HG03354 (cell line): ENCODE measurements at regions not wholly inside any gene's neighbourhood (a gene's known extent, or its start where the extent isn't known, plus 50 kb on each side); places are given as distances from the start of the nearest gene placed in this dataset.
A peak's percentile ranks its signal among the peaks of the same experiment; 100 is the strongest.
"Not testable (repeated sequence)": the region's sequence is repeated elsewhere in the genome, so short reads cannot be mapped to it uniquely, and the experiment has no call there.

Experiments used
- ATAC-seq: cut with Tn5 transposase; IDR thresholded peaks from one replicate; pipeline ENCODE4 v1.9.1; 2021; ENCODE audit warnings: mild to moderate bottlenecking; ENCODE audit not compliant: unreplicated experiment, poor library complexity, severe bottlenecking

DNA sequence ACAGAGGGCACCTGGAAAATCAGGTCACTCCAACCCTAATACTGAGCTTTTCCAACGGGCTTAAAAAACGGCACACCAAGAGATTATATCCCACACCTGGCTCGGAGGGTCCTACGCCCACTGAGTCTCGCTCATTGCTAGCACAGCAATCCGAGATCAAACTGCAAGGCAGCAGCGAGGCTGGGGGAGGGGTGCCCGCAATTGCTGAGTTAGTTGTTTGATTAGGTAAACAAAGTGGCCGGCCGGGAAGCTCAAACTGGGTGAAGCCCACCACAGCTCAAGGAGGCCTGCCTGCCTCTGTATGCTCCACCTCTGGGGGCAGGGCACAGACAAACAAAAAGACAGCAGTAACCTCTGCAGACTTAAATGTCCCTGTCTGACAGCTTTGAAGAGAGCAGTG, 108.8 kb upstream of the GRIA1 start:
- not testable (repeated sequence) for ATAC-seq

DNA sequence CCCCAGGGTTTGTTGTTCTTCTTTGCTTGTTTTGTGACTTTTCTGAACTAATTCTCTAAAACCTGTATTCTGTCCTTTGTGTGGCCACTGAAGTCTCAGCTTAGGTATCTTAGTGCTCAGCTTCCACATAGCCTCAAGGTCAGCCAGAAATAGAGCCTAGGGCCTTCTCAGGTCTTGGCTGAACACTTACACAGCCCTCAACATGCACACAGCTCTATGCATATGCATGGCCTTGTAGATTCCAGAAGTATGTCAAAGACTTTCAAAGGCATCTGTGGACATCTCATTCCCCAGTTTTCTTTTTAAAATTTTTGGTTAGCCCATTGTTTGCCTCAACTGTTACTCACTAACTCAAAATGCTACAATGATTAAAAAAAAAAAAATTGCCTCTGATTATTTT, 99.9 kb upstream of the GRIA1 start:
- ATAC-seq: no peak

DNA sequence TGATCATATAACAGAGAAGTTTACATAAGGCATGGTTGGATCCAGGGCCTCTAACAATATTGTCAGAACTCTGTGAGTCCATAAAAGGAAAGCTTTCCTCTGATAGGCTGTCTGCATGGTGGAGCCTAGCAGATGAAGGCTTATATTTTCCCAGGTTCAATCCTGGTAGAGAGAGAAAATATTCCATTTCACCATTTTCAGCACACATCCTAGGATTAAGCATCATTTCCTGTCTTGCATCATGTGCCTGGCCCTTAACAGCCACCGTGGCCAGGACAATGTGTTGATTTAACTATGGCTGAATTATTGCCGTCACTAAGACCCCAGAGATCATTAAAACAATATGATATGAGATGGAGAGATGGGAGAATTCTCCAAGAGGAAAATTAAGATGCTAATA, 90.9 kb upstream of the GRIA1 start:
- no peak for ATAC-seq

DNA sequence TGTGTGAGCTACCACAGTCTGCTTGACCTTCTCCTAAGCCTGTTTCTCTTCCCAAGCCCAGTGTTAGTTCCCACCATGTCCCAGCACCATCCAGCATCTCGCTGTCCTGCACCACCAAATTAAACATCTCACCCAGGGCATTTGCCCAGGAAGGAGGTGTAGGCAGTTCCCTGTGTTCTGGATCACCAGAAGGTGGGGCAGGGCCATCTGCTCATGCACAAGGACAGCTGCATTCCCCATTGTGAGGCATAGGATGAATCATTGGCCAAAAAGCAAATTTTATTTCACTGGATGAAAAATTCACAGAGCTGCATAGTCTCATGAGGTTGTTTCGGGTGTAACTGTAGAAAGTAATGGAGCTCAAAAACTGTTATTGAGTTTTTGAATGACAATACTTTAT, 89.5 kb upstream of the GRIA1 start:
- no peak for ATAC-seq

DNA sequence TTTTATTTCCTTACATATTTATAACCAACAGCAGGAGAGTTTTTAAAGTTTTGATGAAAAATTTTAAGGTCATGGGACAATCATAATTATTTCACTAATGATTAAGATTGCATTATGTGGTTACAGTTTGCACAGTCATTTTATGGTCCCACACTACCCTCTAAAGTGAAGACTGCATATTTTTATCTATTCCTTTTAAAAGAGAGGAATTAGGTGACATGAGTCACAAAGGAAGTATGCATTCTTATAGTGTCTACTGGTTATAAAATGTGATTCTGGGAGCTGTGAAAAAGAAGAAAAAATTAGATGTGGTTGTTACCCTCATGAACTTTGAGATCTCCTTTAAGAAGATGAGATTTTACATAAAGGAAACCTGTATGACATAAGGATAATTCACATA, 87.9 kb upstream of the GRIA1 start:
- ATAC-seq: no peak

DNA sequence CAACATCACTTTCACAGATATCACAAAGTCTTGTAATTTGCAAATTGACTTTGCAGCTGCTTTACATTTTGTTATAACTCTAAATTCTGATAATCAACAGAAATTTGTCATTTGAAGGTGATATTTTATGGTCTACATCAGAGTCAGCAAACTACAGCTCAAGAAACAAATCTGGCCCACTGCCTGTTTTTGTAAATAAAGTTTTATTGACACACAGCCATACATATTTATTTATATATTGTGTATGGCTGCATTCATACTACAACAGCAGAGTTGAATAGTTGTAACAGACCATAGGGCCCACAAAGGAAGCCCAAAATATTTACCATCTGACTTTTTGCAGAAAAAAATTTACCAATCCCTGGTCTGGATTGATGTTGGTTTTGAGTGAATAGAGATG, 87.0 kb upstream of the GRIA1 start:
- no peak for ATAC-seq

DNA sequence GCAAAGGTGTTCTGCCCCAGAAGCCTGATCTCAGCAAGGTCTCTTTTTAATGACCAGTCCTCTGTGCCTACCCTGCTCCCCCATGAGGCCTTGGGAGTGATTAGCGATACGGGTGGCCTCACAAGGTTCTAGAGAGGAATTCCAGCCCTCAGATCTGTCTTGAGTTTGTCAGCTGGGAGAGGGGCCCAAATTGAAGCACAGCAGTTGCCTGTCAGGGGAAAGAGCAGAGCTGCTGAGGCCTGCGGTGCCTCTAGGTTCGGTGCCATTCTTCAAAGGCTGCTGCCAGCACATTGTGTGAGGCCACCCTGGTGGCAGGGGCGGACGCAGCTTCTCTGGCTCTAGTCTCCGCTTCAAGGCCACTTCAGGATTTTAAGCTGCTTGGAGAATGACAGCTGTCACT, 85.7 kb upstream of the GRIA1 start:
- ATAC-seq: no peak

DNA sequence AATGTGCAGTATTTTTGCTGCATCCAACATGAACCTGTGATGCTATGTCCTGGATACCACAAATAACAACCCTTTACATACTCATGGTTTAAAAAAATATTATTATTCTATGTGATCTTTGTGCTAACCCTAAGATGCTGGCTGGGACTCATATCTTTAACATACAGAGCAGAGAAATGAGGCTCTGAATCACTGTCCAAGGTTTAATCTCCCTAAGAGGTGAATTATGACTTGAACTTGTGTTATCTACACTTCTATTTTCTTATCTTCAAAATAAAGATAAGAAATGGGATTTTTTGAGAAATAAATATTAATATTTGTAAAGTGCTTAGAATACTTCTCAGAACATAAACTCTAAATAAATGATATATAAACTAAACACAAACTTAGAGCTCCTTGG, 68.8 kb upstream of the GRIA1 start:
- ATAC-seq: no peak

DNA sequence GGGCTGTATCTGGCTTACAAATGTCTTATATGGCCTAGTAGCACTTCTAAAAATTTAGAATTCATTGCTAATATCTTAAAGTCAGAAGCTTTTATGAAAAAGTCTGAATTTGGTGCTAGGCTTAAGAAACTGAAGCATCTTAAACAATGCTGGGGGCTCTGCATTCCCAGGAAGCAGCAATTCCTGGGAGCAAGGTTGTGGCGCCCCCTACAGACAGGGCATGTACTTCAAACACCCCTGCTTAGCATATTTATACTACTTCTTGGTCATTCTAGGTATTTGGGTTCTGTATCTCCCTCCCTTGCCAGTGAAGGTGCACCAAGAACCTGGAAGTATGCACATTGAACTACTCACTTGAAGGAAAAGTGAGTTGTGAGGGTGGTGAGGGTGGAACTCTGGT, 64.6 kb upstream of the GRIA1 start:
- no peak for ATAC-seq

DNA sequence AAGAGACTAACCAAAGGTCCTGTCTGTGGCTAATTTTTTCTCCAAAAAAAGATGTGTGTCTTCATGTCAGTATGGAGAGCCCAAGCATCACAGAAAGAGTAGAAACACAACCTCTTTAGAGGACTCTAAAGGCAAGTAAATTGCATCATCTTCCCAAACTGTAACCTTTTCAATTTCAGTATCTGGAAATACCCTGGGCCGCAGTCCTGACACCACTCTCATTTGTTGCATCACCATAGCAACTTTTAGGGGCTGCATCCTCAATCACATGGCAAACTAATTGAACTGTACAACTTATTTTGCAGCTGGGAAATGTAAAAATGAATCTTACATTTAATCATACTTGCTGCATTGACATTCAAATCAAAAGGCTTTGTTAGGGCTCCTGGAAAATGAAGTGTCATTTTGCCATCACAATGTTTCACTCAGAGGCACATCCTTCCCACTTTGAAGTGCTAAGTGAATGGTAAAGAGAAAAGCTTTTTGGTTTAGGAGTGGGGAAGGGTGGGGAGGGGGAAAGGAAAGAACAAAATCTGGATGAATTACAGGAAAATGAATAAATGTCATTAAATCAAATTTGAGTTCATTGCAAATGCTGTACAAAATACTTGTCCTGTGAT, 60.6 kb upstream of the GRIA1 start:
- peak; percentile 79 for ATAC-seq

DNA sequence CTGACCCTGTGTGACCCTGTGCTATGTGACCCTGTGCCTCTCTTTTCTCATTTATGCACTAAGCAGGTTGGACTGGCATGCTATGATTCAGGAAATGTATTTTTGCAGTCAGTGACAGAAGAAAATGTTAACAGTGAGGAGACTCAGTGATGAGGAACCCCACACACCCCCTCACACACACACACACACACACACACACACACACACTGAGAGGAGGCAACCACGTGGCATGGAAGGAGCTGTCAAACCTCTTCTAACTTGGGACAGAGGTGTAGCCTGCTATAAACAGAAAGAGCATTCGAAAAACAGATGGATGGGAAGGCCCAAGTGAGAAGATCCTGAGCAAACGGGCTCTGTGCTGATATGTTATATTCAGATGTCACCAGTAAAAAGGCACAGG, 57.9 kb upstream of the GRIA1 start:
- ATAC-seq: no peak

DNA sequence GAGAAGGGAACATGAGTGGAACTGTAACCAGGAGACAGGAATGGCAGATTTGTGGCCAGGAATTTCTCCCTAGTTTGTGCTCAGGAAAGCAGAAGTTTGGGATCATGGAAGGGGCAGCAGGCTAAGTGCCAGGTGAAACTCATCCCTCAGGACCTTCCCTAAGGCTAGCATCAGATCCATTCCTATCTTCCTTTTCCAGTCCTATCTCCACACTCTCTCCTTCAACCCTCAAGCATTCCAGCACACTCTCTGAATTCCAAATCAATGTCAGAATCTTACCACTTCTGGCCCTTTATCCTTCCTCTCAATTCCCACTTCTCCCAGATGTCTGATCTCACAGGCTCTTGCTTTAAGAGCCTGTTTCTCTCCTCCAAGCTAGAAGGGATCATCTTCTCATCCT, 53.2 kb upstream of the GRIA1 start:
- no peak for ATAC-seq

DNA sequence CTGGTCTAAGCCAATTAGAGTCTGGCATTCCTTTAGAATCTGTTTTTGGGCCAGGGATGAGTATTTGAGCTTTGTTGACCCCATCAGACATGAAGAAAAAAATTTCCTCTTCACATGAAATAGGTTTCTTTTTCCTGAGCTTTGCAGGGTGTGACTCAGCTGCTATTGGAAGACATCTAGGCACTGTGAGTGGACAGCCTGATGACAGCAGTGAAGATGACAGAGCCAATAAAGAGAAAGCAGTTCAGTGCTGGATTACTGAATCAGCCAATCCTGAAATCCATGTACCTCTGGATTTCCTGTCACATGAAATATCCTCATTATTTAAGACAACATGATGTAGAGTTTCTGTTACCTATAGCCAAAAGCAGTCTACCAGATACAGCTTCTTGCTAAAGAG, 51.3 kb upstream of the GRIA1 start:
- ATAC-seq: no peak
